ACC112 (cell line): ENCODE measurements at regions not wholly inside any gene's neighbourhood (a gene's known extent, or its start where the extent isn't known, plus 50 kb on each side); places are given as distances from the start of the nearest gene placed in this dataset.

ENCODE experiments used
- H2AFZ ChIP-seq: fragments of 200-600 bp; sonication (generic); one replicate; pipeline ENCODE4 v1.6.0; 2017; ENCODE audit warnings: antibody characterized with exemption, low read length; ENCODE audit not compliant: unreplicated experiment
- H3K27ac ChIP-seq: fragments of 200-600 bp; sonication (generic); 2 replicates; pipeline ENCODE4 v1.5.1; 2014; ENCODE audit warnings: low read depth, mild to moderate bottlenecking, antibody characterized with exemption, low read length, moderate library complexity
- H3K27me3 ChIP-seq: fragments of 200-600 bp; sonication (generic); 2 replicates; pipeline ENCODE4 v1.6.1; 2014; ENCODE audit warnings: mild to moderate bottlenecking, antibody characterized with exemption, low read length, moderate library complexity, mixed read lengths; ENCODE audit not compliant: insufficient read depth
- H3K36me3 ChIP-seq: fragments of 200-600 bp; sonication (generic); 2 replicates; pipeline ENCODE4 v1.6.1; 2016; ENCODE audit warnings: mild to moderate bottlenecking, antibody characterized with exemption, low read length, moderate library complexity, mixed read lengths; ENCODE audit not compliant: insufficient read depth
- H3K4me1 ChIP-seq: fragments of 200-600 bp; sonication (generic); one replicate; pipeline ENCODE4 v1.6.1; 2016; ENCODE audit warnings: low read length, mixed read lengths; ENCODE audit not compliant: insufficient read depth, unreplicated experiment, control insufficient read depth
- H3K4me3 ChIP-seq: fragments of 200-600 bp; sonication (generic); 2 replicates; pipeline ENCODE4 v1.5.1; 2014; ENCODE audit warnings: mild to moderate bottlenecking, low read depth, low read length
- H3K79me2 ChIP-seq: fragments of 200-600 bp; sonication (generic); one replicate; pipeline ENCODE4 v1.6.0; 2016; ENCODE audit warnings: low read length; ENCODE audit not compliant: control insufficient read depth, unreplicated experiment, insufficient read depth

DNA sequence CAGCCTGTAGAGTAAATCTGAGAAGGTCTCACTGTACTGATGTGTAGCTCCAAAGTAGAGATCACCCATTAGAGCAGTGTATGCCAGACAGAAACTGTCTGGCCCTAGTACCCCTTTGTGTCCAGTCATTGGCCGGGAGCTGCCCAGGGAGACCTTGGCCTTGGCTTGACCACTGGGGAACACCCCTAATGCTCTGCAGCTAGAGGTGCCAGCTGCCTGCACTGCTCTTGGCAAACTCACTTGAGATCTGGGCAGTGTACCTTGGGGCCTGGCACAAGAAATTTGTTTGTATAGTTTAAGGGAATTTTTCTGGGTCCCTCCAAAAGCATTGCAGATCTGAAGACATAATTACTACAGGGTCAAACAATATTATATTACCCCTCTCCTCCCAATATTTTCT, 78.7 kb upstream of the MPHOSPH6 start:
- H3K4me3 ChIP-seq, result no peak overlapping the region
- no peaks in the 10 kb centered on the region for H3K79me2 ChIP-seq
- no peak overlapping the region for H3K27ac ChIP-seq
- H3K27me3 ChIP-seq, result peaks cover 25% of the 10 kb centered on the region
- no peak overlapping the region for H2AFZ ChIP-seq
- no peaks in the 10 kb centered on the region for H3K4me1 ChIP-seq
- H3K36me3 ChIP-seq, result no peaks in the 10 kb centered on the region

- no peak overlapping the region for H3K27ac ChIP-seq
- H3K4me3 ChIP-seq, result no peak overlapping the region
- H3K4me1 ChIP-seq, result no peaks in the 10 kb centered on the region
- H2AFZ ChIP-seq, result no peak overlapping the region
- H3K27me3 ChIP-seq, result peaks cover 23% of the 10 kb centered on the region
- H3K36me3 ChIP-seq, result no peaks in the 10 kb centered on the region
- no peaks in the 10 kb centered on the region for H3K79me2 ChIP-seq
Observed at GRCh38 chr16:82248012-82248656, 78.1 kb upstream of the MPHOSPH6 start.

GRCh38 chr16:82242201-82242600, 72.2 kb upstream of the MPHOSPH6 start:
- Histone ChIP-seq H3K79me2 (no peaks in the 10 kb centered on the region), H3K4me1 (no peaks in the 10 kb centered on the region), H3K27me3 (peaks cover 21% of the 10 kb centered on the region), H3K36me3 (no peaks in the 10 kb centered on the region), H3K27ac (no peak overlapping the region), H3K4me3 (no peak overlapping the region), H2AFZ (no peak overlapping the region)

GRCh38 chr16:82241469-82242052, 71.5 kb upstream of the MPHOSPH6 start:
- peaks cover 23% of the 10 kb centered on the region for H3K27me3 ChIP-seq
- no peak overlapping the region for H3K27ac ChIP-seq
- no peaks in the 10 kb centered on the region for H3K4me1 ChIP-seq
- H3K79me2 ChIP-seq, result no peaks in the 10 kb centered on the region
- H2AFZ ChIP-seq, result no peak overlapping the region
- H3K4me3 ChIP-seq, result no peak overlapping the region
- H3K36me3 ChIP-seq, result no peaks in the 10 kb centered on the region

- Histone ChIP-seq H3K4me3 (no peak overlapping the region), H3K36me3 (no peaks in the 10 kb centered on the region), H3K27ac (no peak overlapping the region), H3K27me3 (peaks cover 33% of the 10 kb centered on the region), H3K79me2 (no peaks in the 10 kb centered on the region), H3K4me1 (no peaks in the 10 kb centered on the region), H2AFZ (no peak overlapping the region)
Observed at GRCh38 chr16:82240111-82240510, 70.1 kb upstream of the MPHOSPH6 start.

GRCh38 chr16:82236875-82237274, 66.9 kb upstream of the MPHOSPH6 start:
- Histone ChIP-seq H3K4me3 (no peak overlapping the region), H3K27me3 (peaks cover 25% of the 10 kb centered on the region), H3K4me1 (no peaks in the 10 kb centered on the region), H3K79me2 (no peaks in the 10 kb centered on the region), H3K27ac (no peak overlapping the region), H3K36me3 (no peaks in the 10 kb centered on the region), H2AFZ (no peak overlapping the region)

DNA sequence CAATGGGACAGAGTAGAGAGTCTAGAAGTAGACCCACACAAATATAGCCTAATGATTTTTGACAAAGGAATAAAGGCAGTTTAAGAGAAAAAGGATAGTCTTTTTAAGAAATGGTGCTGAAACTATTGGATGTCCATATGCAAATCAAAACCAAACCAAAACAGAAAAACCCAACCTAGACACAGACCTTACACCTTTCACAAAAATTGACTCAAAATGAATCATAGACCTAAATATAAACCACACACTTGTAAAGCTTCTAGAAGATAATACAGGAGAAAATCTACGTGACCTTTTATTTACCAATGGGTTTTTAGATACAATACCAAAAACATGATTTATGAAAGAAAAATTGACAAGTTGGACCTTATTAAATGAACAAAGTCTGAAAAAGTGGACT, 66.4 kb upstream of the MPHOSPH6 start:
- no peaks in the 10 kb centered on the region for H3K36me3 ChIP-seq
- H3K27me3 ChIP-seq, result peaks cover 23% of the 10 kb centered on the region
- no peak overlapping the region for H2AFZ ChIP-seq
- no peaks in the 10 kb centered on the region for H3K4me1 ChIP-seq
- no peak overlapping the region for H3K27ac ChIP-seq
- H3K4me3 ChIP-seq, result no peak overlapping the region
- no peaks in the 10 kb centered on the region for H3K79me2 ChIP-seq

- no peaks in the 10 kb centered on the region for H3K79me2 ChIP-seq
- no peak overlapping the region for H2AFZ ChIP-seq
- no peaks in the 10 kb centered on the region for H3K36me3 ChIP-seq
- no peaks in the 10 kb centered on the region for H3K4me1 ChIP-seq
- no peak overlapping the region for H3K27ac ChIP-seq
- H3K4me3 ChIP-seq, result no peak overlapping the region
- H3K27me3 ChIP-seq, result peaks cover 29% of the 10 kb centered on the region
Observed at GRCh38 chr16:82232806-82233205, 62.8 kb upstream of the MPHOSPH6 start.

DNA sequence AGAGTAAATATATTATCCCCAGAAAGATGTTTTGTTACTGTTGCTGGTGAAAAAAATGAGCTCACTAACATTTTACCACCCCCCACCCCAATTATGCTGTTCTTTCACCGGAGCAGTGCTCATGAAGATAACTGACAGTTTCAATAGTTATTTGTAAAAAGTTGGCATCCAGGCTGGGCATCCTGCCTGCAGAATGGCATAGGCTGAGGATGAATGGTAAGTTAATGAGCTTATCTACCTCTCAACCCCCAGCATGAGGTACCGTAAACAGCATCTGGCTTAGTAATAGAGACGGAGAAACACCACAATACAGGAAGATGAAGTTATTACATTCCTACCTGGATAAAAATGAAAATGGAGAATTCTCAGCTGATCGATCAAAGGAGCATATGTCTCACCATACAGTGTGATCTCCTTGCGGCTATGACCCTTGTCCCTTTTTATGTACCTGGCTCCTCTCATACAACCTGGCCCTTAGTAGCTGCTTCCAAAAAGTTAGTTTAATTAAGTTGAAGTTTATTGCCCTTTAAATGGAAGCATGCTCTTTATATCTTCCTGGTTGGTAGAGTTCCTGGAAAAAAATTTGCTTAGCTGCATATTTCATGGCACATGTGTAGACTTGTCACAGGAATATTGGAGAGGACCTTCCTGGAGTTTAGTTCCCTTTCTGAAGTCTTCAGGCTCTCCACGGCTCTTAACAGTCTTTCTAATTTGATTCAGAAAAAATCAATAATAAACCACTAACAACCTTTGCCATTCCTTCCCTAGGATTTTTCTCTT, 61.2 kb upstream of the MPHOSPH6 start:
- H2AFZ ChIP-seq, result no peak overlapping the region
- no peaks in the 10 kb centered on the region for H3K79me2 ChIP-seq
- H3K4me1 ChIP-seq, result no peaks in the 10 kb centered on the region
- H3K4me3 ChIP-seq, result no peak overlapping the region
- no peaks in the 10 kb centered on the region for H3K36me3 ChIP-seq
- H3K27me3 ChIP-seq, result peaks cover 33% of the 10 kb centered on the region
- H3K27ac ChIP-seq, result no peak overlapping the region

GRCh38 chr16:82229800-82230619, 60.0 kb upstream of the MPHOSPH6 start:
- Histone ChIP-seq H3K27ac (no peak overlapping the region), H2AFZ (no peak overlapping the region)

More at GRCh38 chr16:82229800-82230619, 60.0 kb upstream of the MPHOSPH6 start:
- Histone ChIP-seq H3K27me3 (peaks cover 34% of the 10 kb centered on the region; the same call in 1 of the 2 replicates), H3K36me3 (no peaks in the 10 kb centered on the region), H3K4me3 (no peak overlapping the region), H3K79me2 (no peaks in the 10 kb centered on the region), H3K4me1 (no peaks in the 10 kb centered on the region)
